ENCODE measurements at regions not wholly inside any gene's neighbourhood (a gene's known extent, or its start where the extent isn't known, plus 50 kb on each side); places are given as distances from the start of the nearest gene placed in this dataset.

DNA sequence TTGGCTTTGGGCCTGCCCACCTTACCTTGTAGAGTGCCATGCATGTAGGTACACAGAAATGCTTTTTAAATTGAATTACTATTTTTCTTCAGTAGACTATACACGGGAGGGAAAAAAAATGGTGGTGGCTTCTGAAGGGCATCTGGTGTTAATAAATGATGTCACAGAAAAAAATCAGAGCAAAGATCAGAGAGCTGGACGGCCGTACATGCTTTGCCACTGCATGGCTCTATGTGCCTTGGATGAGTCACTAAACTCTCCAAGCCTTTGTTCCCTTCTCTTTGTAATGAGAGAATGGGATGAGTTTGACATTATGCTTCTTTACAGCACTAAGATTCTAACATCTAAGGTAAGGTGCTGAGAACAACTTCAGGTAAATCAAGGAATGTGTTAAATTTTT is 376.4 kb upstream of the DDHD1 start:
- Mint-ChIP-seq H3K27me3 (peaks cover 3% of the 10 kb centered on the region), H3K4me3 (no peak overlapping the region), H3K27ac (no peak overlapping the region), H3K4me1 (ENCODE audit: unreplicated experiment) (no peaks in the 10 kb centered on the region), H3K9me3 (peaks cover 4% of the 10 kb centered on the region), H3K36me3 (no peaks in the 10 kb centered on the region)
- TF ChIP-seq, protein P1, sequence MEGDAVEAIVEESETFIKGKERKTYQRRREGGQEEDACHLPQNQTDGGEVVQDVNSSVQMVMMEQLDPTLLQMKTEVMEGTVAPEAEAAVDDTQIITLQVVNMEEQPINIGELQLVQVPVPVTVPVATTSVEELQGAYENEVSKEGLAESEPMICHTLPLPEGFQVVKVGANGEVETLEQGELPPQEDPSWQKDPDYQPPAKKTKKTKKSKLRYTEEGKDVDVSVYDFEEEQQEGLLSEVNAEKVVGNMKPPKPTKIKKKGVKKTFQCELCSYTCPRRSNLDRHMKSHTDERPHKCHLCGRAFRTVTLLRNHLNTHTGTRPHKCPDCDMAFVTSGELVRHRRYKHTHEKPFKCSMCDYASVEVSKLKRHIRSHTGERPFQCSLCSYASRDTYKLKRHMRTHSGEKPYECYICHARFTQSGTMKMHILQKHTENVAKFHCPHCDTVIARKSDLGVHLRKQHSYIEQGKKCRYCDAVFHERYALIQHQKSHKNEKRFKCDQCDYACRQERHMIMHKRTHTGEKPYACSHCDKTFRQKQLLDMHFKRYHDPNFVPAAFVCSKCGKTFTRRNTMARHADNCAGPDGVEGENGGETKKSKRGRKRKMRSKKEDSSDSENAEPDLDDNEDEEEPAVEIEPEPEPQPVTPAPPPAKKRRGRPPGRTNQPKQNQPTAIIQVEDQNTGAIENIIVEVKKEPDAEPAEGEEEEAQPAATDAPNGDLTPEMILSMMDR (conservative IDR thresholded peaks at IDR 0.05), result no peak
- no peak for DNase-seq (ENCODE audit: extremely low spot score, unreplicated experiment)

DNA sequence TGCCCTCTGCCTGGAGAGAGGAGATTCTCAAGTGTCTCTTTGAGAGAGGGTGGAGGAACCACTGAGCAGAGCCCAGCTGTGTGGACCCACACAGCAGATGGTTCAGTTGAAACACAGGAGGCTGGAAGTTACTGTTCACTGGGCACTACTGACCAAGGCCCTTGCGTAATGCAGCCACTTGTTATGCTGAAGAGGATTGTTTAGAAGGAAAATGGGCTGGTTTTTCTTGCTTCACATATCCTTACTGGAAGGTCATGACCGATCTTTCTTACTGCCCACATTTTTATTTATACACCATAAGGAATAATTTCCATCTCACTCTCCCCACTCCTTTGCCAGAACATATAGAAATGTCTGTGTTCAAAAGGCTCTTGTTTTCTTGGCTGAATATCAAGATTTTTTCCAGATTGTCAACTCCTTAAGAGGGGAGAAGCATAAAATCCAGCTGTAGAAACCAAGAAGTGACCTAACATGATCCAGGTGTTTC is 375.1 kb upstream of the DDHD1 start:
- DNase-seq (ENCODE audit: extremely low spot score, unreplicated experiment), result no peak
- Mint-ChIP-seq H3K36me3 (no peaks in the 10 kb centered on the region), H3K4me1 (ENCODE audit: unreplicated experiment) (no peaks in the 10 kb centered on the region), H3K27me3 (peaks cover 3% of the 10 kb centered on the region), H3K9me3 (peaks cover 4% of the 10 kb centered on the region), H3K4me3 (no peak overlapping the region), H3K27ac (no peak overlapping the region)
- TF ChIP-seq, protein P1 (conservative IDR thresholded peaks at IDR 0.05), result no peak

DNA sequence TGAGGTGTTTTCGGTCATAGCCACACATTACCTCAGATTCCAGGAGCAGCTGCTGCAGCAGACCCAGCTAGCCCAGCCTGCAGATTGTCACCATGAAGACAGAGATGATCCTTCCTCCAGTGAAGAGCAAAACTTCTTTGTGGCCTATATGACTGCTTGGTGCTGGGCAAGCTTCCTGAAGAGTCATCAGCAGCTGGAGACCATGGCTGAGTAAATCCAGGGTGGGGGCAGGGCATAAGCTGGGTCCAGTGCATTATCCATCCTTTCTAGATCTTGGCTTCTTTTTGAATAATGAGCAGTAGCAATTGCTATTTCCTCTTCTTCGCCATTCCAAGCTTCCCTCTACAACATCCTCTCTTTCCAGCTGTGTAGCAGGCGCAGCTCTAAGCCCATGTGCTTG is 373.1 kb upstream of the DDHD1 start:
- H3K4me1 Mint-ChIP-seq (ENCODE audit: unreplicated experiment), result no peaks in the 10 kb centered on the region
- peaks cover 4% of the 10 kb centered on the region for H3K9me3 Mint-ChIP-seq
- H3K4me3 Mint-ChIP-seq, result no peak overlapping the region
- no peaks in the 10 kb centered on the region for H3K36me3 Mint-ChIP-seq
- no peak for DNase-seq (ENCODE audit: extremely low spot score, unreplicated experiment)
- H3K27me3 Mint-ChIP-seq, result peaks cover 3% of the 10 kb centered on the region
- TF ChIP-seq, protein P1 (conservative IDR thresholded peaks at IDR 0.05), result no peak
- H3K27ac Mint-ChIP-seq, result no peak overlapping the region

DNA sequence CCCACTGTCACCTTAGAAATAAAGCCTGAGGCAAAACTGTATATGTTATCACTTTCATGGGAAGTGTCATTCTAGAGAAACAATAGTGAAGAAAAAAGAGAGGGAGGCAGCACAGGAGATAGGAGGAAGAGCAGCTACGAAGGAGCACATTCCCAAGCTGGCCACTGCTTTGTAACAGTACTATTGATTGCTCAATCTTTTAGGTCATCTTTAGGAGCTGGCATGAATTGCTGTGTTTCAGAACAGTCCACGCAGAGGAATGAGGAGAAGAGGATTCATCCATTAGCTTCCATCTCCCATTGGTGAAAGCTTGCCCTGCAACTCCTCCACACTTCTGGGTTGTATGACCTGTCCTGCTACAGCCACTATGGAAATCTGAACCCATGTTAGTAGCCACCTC is 372.5 kb upstream of the DDHD1 start:
- Mint-ChIP-seq H3K27ac (no peak overlapping the region), H3K4me1 (ENCODE audit: unreplicated experiment) (no peaks in the 10 kb centered on the region), H3K4me3 (no peak overlapping the region), H3K36me3 (no peaks in the 10 kb centered on the region), H3K9me3 (peaks cover 4% of the 10 kb centered on the region), H3K27me3 (peaks cover 3% of the 10 kb centered on the region)
- TF ChIP-seq, protein P1 (conservative IDR thresholded peaks at IDR 0.05), result no peak
- DNase-seq (ENCODE audit: extremely low spot score, unreplicated experiment), result no peak

DNA sequence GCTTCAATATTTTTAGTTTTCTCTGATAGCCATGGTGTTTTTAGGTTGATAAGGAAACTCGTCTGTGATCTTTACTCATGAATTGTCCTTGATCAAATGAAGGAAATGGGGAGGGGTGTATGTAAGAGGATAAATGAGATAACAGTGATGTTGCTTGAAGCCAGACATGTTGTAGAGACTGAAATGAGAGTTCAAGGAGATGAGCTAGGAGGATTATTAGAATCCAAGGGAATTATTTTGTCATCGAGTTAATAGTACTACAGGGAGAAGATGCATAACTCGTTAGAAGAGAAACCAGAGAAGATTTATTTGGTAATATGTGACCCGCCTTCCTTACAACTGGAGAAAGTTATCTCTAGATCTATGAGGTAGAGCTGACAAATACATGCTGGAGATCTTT is 371.3 kb upstream of the DDHD1 start:
- no peaks in the 10 kb centered on the region for H3K4me1 Mint-ChIP-seq (ENCODE audit: unreplicated experiment)

More for the DNA sequence above, 371.3 kb upstream of the DDHD1 start:
- Mint-ChIP-seq H3K27ac (no peak overlapping the region), H3K9me3 (peaks cover 4% of the 10 kb centered on the region), H3K36me3 (no peaks in the 10 kb centered on the region), H3K4me3 (no peak overlapping the region), H3K27me3 (peaks cover 3% of the 10 kb centered on the region)
- DNase-seq (ENCODE audit: extremely low spot score, unreplicated experiment), result no peak
- TF ChIP-seq, protein P1 (conservative IDR thresholded peaks at IDR 0.05), result no peak
